ENCODE measurements at regions not wholly inside any gene's neighbourhood (a gene's known extent, or its start where the extent isn't known, plus 50 kb on each side); places are given as distances from the start of the nearest gene placed in this dataset.
"Not testable (repeated sequence)": the region's sequence is repeated elsewhere in the genome, so short reads cannot be mapped to it uniquely, and the experiment has no call there.

- no peak for DNase-seq (ENCODE audit: low spot score)
Observed at GRCh38 chr4:98828801-98829200, 100.1 kb downstream of the EIF4E start.

GRCh38 chr4:98827661-98828060, 101.3 kb downstream of the EIF4E start:
- no peak for DNase-seq (ENCODE audit: low spot score)

- DNase-seq (ENCODE audit: low spot score) = no peak
Observed at GRCh38 chr4:98822144-98822543, 106.8 kb downstream of the EIF4E start.

- DNase-seq (ENCODE audit: low spot score) = not testable (repeated sequence)
Observed at GRCh38 chr4:98818116-98818515, 110.8 kb downstream of the EIF4E start.

GRCh38 chr4:98816816-98817215, 112.1 kb downstream of the EIF4E start:
- DNase-seq (ENCODE audit: low spot score) = no peak

- DNase-seq (ENCODE audit: low spot score) = no peak
Observed at GRCh38 chr4:98816386-98816785, 112.5 kb downstream of the EIF4E start.

GRCh38 chr4:98804403-98804802, 124.5 kb downstream of the EIF4E start:
- no peak for DNase-seq (ENCODE audit: low spot score)

- DNase-seq (ENCODE audit: low spot score) = no peak
Observed at GRCh38 chr4:98803251-98803650, 125.7 kb downstream of the EIF4E start.

- no peak for DNase-seq (ENCODE audit: low spot score)
Observed at GRCh38 chr4:98802770-98803198, 126.1 kb downstream of the EIF4E start.

GRCh38 chr4:98801259-98801725, 127.6 kb downstream of the EIF4E start:
- no peak for DNase-seq (ENCODE audit: low spot score)

- no peak for DNase-seq (ENCODE audit: low spot score)
Observed at GRCh38 chr4:98796991-98797390, 131.9 kb downstream of the EIF4E start.

- peak; percentile 22 for DNase-seq (ENCODE audit: low spot score)
Observed at GRCh38 chr4:98794565-98795205, 134.2 kb downstream of the EIF4E start.

GRCh38 chr4:98793658-98794057, 135.2 kb upstream of the TSPAN5 start:
- DNase-seq (ENCODE audit: low spot score) = no peak

GRCh38 chr4:98786866-98787265, 128.5 kb upstream of the TSPAN5 start:
- no peak for DNase-seq (ENCODE audit: low spot score)

GRCh38 chr4:98784947-98785706, 126.7 kb upstream of the TSPAN5 start:
- DNase-seq (ENCODE audit: low spot score) = no peak

- DNase-seq (ENCODE audit: low spot score) = no peak
Observed at GRCh38 chr4:98781641-98782357, 123.4 kb upstream of the TSPAN5 start.

GRCh38 chr4:98780926-98781325, 122.5 kb upstream of the TSPAN5 start:
- DNase-seq (ENCODE audit: low spot score) = no peak

GRCh38 chr4:98779088-98779487, 120.7 kb upstream of the TSPAN5 start:
- DNase-seq (ENCODE audit: low spot score) = no peak

GRCh38 chr4:98778206-98778605, 119.8 kb upstream of the TSPAN5 start:
- DNase-seq (ENCODE audit: low spot score) = peak; percentile 54

- no peak for DNase-seq (ENCODE audit: low spot score)
Observed at GRCh38 chr4:98775672-98776071, 117.3 kb upstream of the TSPAN5 start.

- no peak for DNase-seq (ENCODE audit: low spot score)
Observed at GRCh38 chr4:98773638-98774037, 115.2 kb upstream of the TSPAN5 start.

GRCh38 chr4:98771959-98772632, 113.7 kb upstream of the TSPAN5 start:
- no peak for DNase-seq (ENCODE audit: low spot score)
